ENCODE measurements at regions not wholly inside any gene's neighbourhood (a gene's known extent, or its start where the extent isn't known, plus 50 kb on each side); places are given as distances from the start of the nearest gene placed in this dataset.

DNA sequence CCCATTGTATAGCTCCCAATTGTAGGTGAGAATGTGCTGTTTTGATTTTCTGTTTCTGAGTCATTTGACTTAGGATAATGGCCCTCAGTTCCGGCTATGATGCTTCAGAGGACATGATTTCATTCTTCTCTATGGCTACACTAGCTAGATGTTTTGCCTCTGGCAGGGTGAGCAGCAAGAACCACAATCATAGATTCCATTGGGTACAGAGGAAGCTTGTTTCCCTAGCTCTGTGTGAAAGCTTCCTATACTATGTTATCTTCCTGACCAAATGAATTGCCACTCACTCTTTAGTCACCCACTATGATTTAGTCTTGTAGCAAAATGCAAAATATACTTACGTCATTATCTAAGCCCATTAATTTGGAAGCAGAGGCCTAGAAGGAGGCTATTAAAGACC lies 616.3 kb downstream of the PLA2G4A start:
- Histone ChIP-seq H3K9ac (ENCODE audit: low read depth, low read length) (no peak overlapping the region), H3K27me3 (ENCODE audit: insufficient read depth, low read length, poor library complexity) (no peaks in the 10 kb centered on the region), H4K20me1 (ENCODE audit: insufficient read depth, low read length) (no peaks in the 10 kb centered on the region), H3K27ac (ENCODE audit: low read length) (no peak overlapping the region), H3K36me3 (ENCODE audit: insufficient read depth, low read length) (no peaks in the 10 kb centered on the region), H3K4me2 (ENCODE audit: insufficient read depth, low read length) (no peak overlapping the region), H3K9me3 (ENCODE audit: insufficient read depth, low read length, severe bottlenecking) (peaks cover 2% of the 10 kb centered on the region), H3K4me1 (ENCODE audit: insufficient read depth, low read length) (no peaks in the 10 kb centered on the region), H3K79me2 (ENCODE audit: insufficient read depth, low read length) (no peaks in the 10 kb centered on the region), H3K4me3 (ENCODE audit: low read depth in 1 of 2, low read length in 2 of 2) (no peak overlapping the region), H2AFZ (ENCODE audit: low read depth, low read length) (no peak overlapping the region)
- TF ChIP-seq EZH2 (IDR thresholded peaks at IDR 0.05; ENCODE audit: borderline replicate concordance, low read depth, low read length, severe bottlenecking), result no peak
- TF ChIP-seq, protein P1, sequence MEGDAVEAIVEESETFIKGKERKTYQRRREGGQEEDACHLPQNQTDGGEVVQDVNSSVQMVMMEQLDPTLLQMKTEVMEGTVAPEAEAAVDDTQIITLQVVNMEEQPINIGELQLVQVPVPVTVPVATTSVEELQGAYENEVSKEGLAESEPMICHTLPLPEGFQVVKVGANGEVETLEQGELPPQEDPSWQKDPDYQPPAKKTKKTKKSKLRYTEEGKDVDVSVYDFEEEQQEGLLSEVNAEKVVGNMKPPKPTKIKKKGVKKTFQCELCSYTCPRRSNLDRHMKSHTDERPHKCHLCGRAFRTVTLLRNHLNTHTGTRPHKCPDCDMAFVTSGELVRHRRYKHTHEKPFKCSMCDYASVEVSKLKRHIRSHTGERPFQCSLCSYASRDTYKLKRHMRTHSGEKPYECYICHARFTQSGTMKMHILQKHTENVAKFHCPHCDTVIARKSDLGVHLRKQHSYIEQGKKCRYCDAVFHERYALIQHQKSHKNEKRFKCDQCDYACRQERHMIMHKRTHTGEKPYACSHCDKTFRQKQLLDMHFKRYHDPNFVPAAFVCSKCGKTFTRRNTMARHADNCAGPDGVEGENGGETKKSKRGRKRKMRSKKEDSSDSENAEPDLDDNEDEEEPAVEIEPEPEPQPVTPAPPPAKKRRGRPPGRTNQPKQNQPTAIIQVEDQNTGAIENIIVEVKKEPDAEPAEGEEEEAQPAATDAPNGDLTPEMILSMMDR (IDR thresholded peaks at IDR 0.05; ENCODE audit: borderline replicate concordance, extremely low read depth, low read length, poor library complexity, severe bottlenecking), result no peak
- DNase-seq (no peak), ATAC-seq (ENCODE audit: insufficient read depth, low read depth) (no peak)

DNA sequence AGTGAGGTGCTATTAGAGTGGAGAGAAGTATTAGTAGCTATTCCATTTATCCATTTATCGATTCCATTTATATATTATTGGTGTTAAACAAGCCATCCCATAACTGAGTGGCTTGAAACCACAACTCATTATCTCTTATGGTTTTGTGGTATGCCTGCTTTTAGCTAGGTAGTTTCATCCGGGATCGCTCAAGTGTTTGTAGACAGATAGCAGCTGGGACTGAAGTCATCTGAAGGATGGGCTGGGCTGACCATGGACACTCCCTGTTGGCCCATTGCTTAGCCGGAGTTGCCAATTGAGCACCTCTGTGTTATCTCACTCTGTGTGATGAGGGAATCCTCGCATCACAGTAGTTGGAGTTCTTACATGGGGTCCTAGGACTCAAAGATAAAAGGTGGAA lies 622.5 kb downstream of the PLA2G4A start:
- no peak for TF ChIP-seq EZH2 (IDR thresholded peaks at IDR 0.05; ENCODE audit: borderline replicate concordance, low read depth, low read length, severe bottlenecking)
- TF ChIP-seq, protein P1 (IDR thresholded peaks at IDR 0.05; ENCODE audit: borderline replicate concordance, extremely low read depth, low read length, poor library complexity, severe bottlenecking), result no peak
- Histone ChIP-seq H3K27ac (ENCODE audit: low read length) (no peak overlapping the region), H4K20me1 (ENCODE audit: insufficient read depth, low read length) (no peaks in the 10 kb centered on the region), H3K9ac (ENCODE audit: low read depth, low read length) (no peak overlapping the region), H2AFZ (ENCODE audit: low read depth, low read length) (no peak overlapping the region), H3K4me2 (ENCODE audit: insufficient read depth, low read length) (no peak overlapping the region), H3K36me3 (ENCODE audit: insufficient read depth, low read length) (no peaks in the 10 kb centered on the region), H3K9me3 (ENCODE audit: insufficient read depth, low read length, severe bottlenecking) (no peaks in the 10 kb centered on the region), H3K79me2 (ENCODE audit: insufficient read depth, low read length) (no peaks in the 10 kb centered on the region), H3K27me3 (ENCODE audit: insufficient read depth, low read length, poor library complexity) (no peaks in the 10 kb centered on the region), H3K4me3 (ENCODE audit: low read depth in 1 of 2, low read length in 2 of 2) (no peak overlapping the region), H3K4me1 (ENCODE audit: insufficient read depth, low read length) (no peaks in the 10 kb centered on the region)
- ATAC-seq (ENCODE audit: insufficient read depth, low read depth) (no peak), DNase-seq (no peak)

DNA sequence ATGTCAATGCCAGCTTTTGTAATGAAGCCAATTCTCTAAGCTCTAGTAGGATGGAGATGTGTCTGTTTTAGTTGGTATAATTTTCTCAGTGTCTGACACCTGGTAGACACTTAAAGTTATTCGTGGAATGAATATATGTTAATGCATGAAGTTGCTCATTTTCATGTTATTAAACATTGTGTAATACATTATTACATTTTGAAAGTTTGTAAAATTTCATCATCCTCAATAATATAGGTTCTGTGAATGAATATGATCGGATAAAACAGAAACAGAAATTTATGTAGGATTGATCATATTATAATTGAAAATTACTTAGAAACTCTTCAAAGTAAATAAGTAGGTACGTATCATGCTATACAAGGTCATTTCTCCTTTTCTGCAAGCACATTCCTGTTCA lies 625.3 kb downstream of the PLA2G4A start:
- Histone ChIP-seq H3K4me2 (ENCODE audit: insufficient read depth, low read length) (no peak overlapping the region), H4K20me1 (ENCODE audit: insufficient read depth, low read length) (no peaks in the 10 kb centered on the region), H3K27ac (ENCODE audit: low read length) (no peak overlapping the region), H3K27me3 (ENCODE audit: insufficient read depth, low read length, poor library complexity) (no peaks in the 10 kb centered on the region), H3K4me3 (ENCODE audit: low read depth in 1 of 2, low read length in 2 of 2) (no peak overlapping the region), H3K9ac (ENCODE audit: low read depth, low read length) (no peak overlapping the region), H3K4me1 (ENCODE audit: insufficient read depth, low read length) (no peaks in the 10 kb centered on the region), H2AFZ (ENCODE audit: low read depth, low read length) (no peak overlapping the region), H3K79me2 (ENCODE audit: insufficient read depth, low read length) (no peaks in the 10 kb centered on the region), H3K9me3 (ENCODE audit: insufficient read depth, low read length, severe bottlenecking) (no peaks in the 10 kb centered on the region), H3K36me3 (ENCODE audit: insufficient read depth, low read length) (no peaks in the 10 kb centered on the region)
- ATAC-seq (ENCODE audit: insufficient read depth, low read depth) (no peak), DNase-seq (no peak)
- no peak for TF ChIP-seq EZH2 (IDR thresholded peaks at IDR 0.05; ENCODE audit: borderline replicate concordance, low read depth, low read length, severe bottlenecking)
- TF ChIP-seq, protein P1 (IDR thresholded peaks at IDR 0.05; ENCODE audit: borderline replicate concordance, extremely low read depth, low read length, poor library complexity, severe bottlenecking), result no peak

DNA sequence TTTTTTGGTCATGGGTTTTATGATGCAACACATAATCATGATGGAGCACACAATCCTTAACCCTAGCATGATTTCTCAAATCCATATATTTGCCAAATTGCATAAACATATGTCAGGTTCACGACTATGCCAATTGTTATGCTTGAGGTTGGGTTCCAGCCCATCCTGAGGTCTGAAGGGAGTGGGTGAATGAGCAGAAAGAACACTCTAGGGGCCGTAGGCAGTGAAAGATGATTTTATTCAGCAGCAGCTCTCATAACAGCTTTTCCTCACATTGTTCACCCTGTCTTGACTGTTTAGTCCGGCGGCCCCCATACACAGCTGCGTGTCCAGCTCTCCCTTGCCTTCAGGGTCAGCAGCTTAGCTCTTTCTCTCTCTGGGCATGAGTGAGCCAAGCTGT lies 627.7 kb downstream of the PLA2G4A start:
- Histone ChIP-seq H3K27ac (ENCODE audit: low read length) (no peak overlapping the region), H2AFZ (ENCODE audit: low read depth, low read length) (no peak overlapping the region)

More for the DNA sequence above, 627.7 kb downstream of the PLA2G4A start:
- DNase-seq (no peak), ATAC-seq (ENCODE audit: insufficient read depth, low read depth) (no peak)
- Histone ChIP-seq H3K4me2 (ENCODE audit: insufficient read depth, low read length) (no peak overlapping the region), H4K20me1 (ENCODE audit: insufficient read depth, low read length) (no peaks in the 10 kb centered on the region), H3K27me3 (ENCODE audit: insufficient read depth, low read length, poor library complexity) (no peaks in the 10 kb centered on the region), H3K9me3 (ENCODE audit: insufficient read depth, low read length, severe bottlenecking) (no peaks in the 10 kb centered on the region), H3K4me3 (ENCODE audit: low read depth in 1 of 2, low read length in 2 of 2) (no peak overlapping the region), H3K4me1 (ENCODE audit: insufficient read depth, low read length) (no peaks in the 10 kb centered on the region), H3K9ac (ENCODE audit: low read depth, low read length) (no peak overlapping the region), H3K79me2 (ENCODE audit: insufficient read depth, low read length) (no peaks in the 10 kb centered on the region), H3K36me3 (ENCODE audit: insufficient read depth, low read length) (no peaks in the 10 kb centered on the region)
- TF ChIP-seq EZH2 (IDR thresholded peaks at IDR 0.05; ENCODE audit: borderline replicate concordance, low read depth, low read length, severe bottlenecking), result no peak
- TF ChIP-seq, protein P1 (IDR thresholded peaks at IDR 0.05; ENCODE audit: borderline replicate concordance, extremely low read depth, low read length, poor library complexity, severe bottlenecking), result no peak
